SK-N-MC (cell line): ENCODE measurements at regions not wholly inside any gene's neighbourhood (a gene's known extent, or its start where the extent isn't known, plus 50 kb on each side); places are given as distances from the start of the nearest gene placed in this dataset.

Source experiments
- EZH2 ChIP-seq: fragments of 200-600 bp; sonication (generic); IDR thresholded peaks from one replicate; pipeline ENCODE4 v1.6.1; 2017; ENCODE audit warnings: antibody characterized with exemption
- POLR2AphosphoS5 ChIP-seq: IDR thresholded peaks from 2 replicates; pipeline ENCODE4 v1.6.1; 2012; ENCODE audit warnings: mild to moderate bottlenecking, low read depth, low read length, borderline replicate concordance

- TF ChIP-seq EZH2 (no peak), POLR2AphosphoS5 (no peak)
These were observed 137.7 kb upstream of the RASGRP1 start for GRCh38 chr15:38702178-38702912.
